Astrocyte of the hippocampus (primary cell): ENCODE measurements at regions not wholly inside any gene's neighbourhood (a gene's known extent, or its start where the extent isn't known, plus 50 kb on each side); places are given as distances from the start of the nearest gene placed in this dataset.

Experiments used
- DNase-seq: peaks from one replicate; pipeline ENCODE4 v3.0.0; 2011; ENCODE audit warnings: low read depth, low spot score

GRCh38 chr11:107221748-107222285 lies 203.5 kb upstream of the GUCY1A2 start:
- peak; percentile 11 for DNase-seq

- peak; percentile 31 for DNase-seq
These were observed 200.1 kb upstream of the GUCY1A2 start for GRCh38 chr11:107218123-107219013.

GRCh38 chr11:107217444-107217843 lies 199.2 kb upstream of the GUCY1A2 start:
- DNase-seq, result no peak

- no peak for DNase-seq
These were observed 196.7 kb upstream of the GUCY1A2 start for GRCh38 chr11:107215010-107215409.

- DNase-seq, result no peak
These were observed 185.4 kb upstream of the GUCY1A2 start for GRCh38 chr11:107203656-107204055.

GRCh38 chr11:107202241-107202640 lies 184.0 kb upstream of the GUCY1A2 start:
- DNase-seq, result no peak

- no peak for DNase-seq
These were observed 180.3 kb upstream of the GUCY1A2 start for GRCh38 chr11:107198490-107199007.

- no peak for DNase-seq
These were observed 179.7 kb upstream of the GUCY1A2 start for GRCh38 chr11:107197932-107198331.

- no peak for DNase-seq
These were observed 178.5 kb upstream of the GUCY1A2 start for GRCh38 chr11:107196732-107197131.

- no peak for DNase-seq
These were observed 166.7 kb upstream of the GUCY1A2 start for GRCh38 chr11:107184986-107185385.

GRCh38 chr11:107183953-107184352 lies 165.7 kb upstream of the GUCY1A2 start:
- DNase-seq, result peak; percentile 51

- DNase-seq, result peak; percentile 41
These were observed 164.7 kb upstream of the GUCY1A2 start for GRCh38 chr11:107182978-107183377.

- no peak for DNase-seq
These were observed 162.0 kb upstream of the GUCY1A2 start for GRCh38 chr11:107180236-107180635.

- DNase-seq, result no peak
These were observed 161.6 kb upstream of the GUCY1A2 start for GRCh38 chr11:107179829-107180228.

GRCh38 chr11:107177106-107177477 lies 158.8 kb upstream of the GUCY1A2 start:
- no peak for DNase-seq

- DNase-seq, result no peak
These were observed 158.2 kb upstream of the GUCY1A2 start for GRCh38 chr11:107176148-107177105.

GRCh38 chr11:107174856-107175255 lies 156.6 kb upstream of the GUCY1A2 start:
- DNase-seq, result no peak

- DNase-seq, result no peak
These were observed 154.7 kb upstream of the GUCY1A2 start for GRCh38 chr11:107172996-107173395.

- peak; percentile 63 for DNase-seq
These were observed 139.5 kb upstream of the GUCY1A2 start for GRCh38 chr11:107157809-107158187.

- peak; percentile 86 for DNase-seq
These were observed 139.0 kb upstream of the GUCY1A2 start for GRCh38 chr11:107157146-107157808.

GRCh38 chr11:107151579-107151978 lies 133.3 kb upstream of the GUCY1A2 start:
- DNase-seq, result no peak
